ENCODE measurements at regions not wholly inside any gene's neighbourhood (a gene's known extent, or its start where the extent isn't known, plus 50 kb on each side); places are given as distances from the start of the nearest gene placed in this dataset.

GRCh38 chrX:150199181-150199580 lies 163.9 kb upstream of the MAMLD1 start:
- H3K4me2 ChIP-seq = no peak overlapping the region
- 66% methylated on average over 2 of the region's 5 CpGs for WGBS (ENCODE audit: low lambda C conversion rate)
- peaks cover 11% of the 10 kb centered on the region for H3F3A ChIP-seq (replicated peaks; ENCODE audit: insufficient read depth)
- peak overlapping the region in 1 of 2 experiments; percentile 84; a peak in 1 of 4 replicates for H3K27ac ChIP-seq (ENCODE audit: low read depth in 2 of 2, low read length in 1 of 2)
- no peak overlapping the region for H2AFZ ChIP-seq (ENCODE audit: low read depth)
- no peak for TF ChIP-seq PBX3 (IDR thresholded peaks at IDR 0.05)
- no peak for TF ChIP-seq USF1 (IDR thresholded peaks at IDR 0.05; ENCODE audit: borderline replicate concordance, low read depth)
- TF ChIP-seq SMC3 (IDR thresholded peaks at IDR 0.05; ENCODE audit: low read depth, low read length) = no peak
- ChIA-PET POLR2A (no interaction called here), CTCF (no interaction called here)
- no peaks in the 10 kb centered on the region for H3K9me2 ChIP-seq
- peaks cover 11 to 19% of the 10 kb centered on the region in 2 experiments; a peak in 3 of 4 replicates for H3K4me1 ChIP-seq (ENCODE audit: control insufficient read depth in 1 of 2, insufficient read depth in 2 of 2, low read depth in 1 of 2, low read length in 1 of 2)
- no peak overlapping the region for H3K4me3 ChIP-seq (ENCODE audit: low read depth in 2 of 2, low read length in 1 of 2)
- H3K79me2 ChIP-seq (ENCODE audit: insufficient read depth) = no peaks in the 10 kb centered on the region
- DNase-seq = no peak
- no peaks in the 10 kb centered on the region for H4K20me1 ChIP-seq (ENCODE audit: insufficient read depth)
- no peaks in the 10 kb centered on the region for H3K36me3 ChIP-seq (replicated peaks in 1 of 2; ENCODE audit: control insufficient read depth in 1 of 2, insufficient read depth in 2 of 2, low read length in 1 of 2)
- no peak overlapping the region for H3K9ac ChIP-seq
- H3K9me3 ChIP-seq = no peaks in the 10 kb centered on the region
- H3K27me3 ChIP-seq (ENCODE audit: insufficient read depth) = no peaks in the 10 kb centered on the region

- H3K9me2 ChIP-seq = no peaks in the 10 kb centered on the region
- H3K4me3 ChIP-seq (ENCODE audit: low read depth in 2 of 2, low read length in 1 of 2) = no peak overlapping the region
- H3K36me3 ChIP-seq (replicated peaks in 1 of 2; ENCODE audit: control insufficient read depth in 1 of 2, insufficient read depth in 2 of 2, low read length in 1 of 2) = no peaks in the 10 kb centered on the region
- H2AFZ ChIP-seq (ENCODE audit: low read depth) = no peak overlapping the region
- ChIA-PET POLR2A (no interaction called here), CTCF (no interaction called here)
- peak overlapping the region in 1 of 2 experiments; percentile 84; a peak in 2 of 4 replicates for H3K27ac ChIP-seq (ENCODE audit: low read depth in 2 of 2, low read length in 1 of 2)
- H3K27me3 ChIP-seq (ENCODE audit: insufficient read depth) = no peaks in the 10 kb centered on the region
- peak overlapping the region; percentile 71 for H3K4me2 ChIP-seq
- 34% methylated on average over 3 of the region's 3 CpGs for WGBS (ENCODE audit: low lambda C conversion rate)
- no peak for TF ChIP-seq EZH2phosphoT487 (IDR thresholded peaks at IDR 0.05; ENCODE audit: borderline replicate concordance, low read depth)
- TF ChIP-seq NFIC (IDR thresholded peaks at IDR 0.05; ENCODE audit: borderline replicate concordance) = peak; percentile 38; the same call in 1 of the 2 replicates
- no peak for DNase-seq
- peaks cover 11 to 19% of the 10 kb centered on the region in 2 experiments; a peak in 3 of 4 replicates for H3K4me1 ChIP-seq (ENCODE audit: control insufficient read depth in 1 of 2, insufficient read depth in 2 of 2, low read depth in 1 of 2, low read length in 1 of 2)
- H4K20me1 ChIP-seq (ENCODE audit: insufficient read depth) = no peaks in the 10 kb centered on the region
- no peak overlapping the region for H3K9ac ChIP-seq
- peaks cover 11% of the 10 kb centered on the region for H3F3A ChIP-seq (replicated peaks; ENCODE audit: insufficient read depth)
- no peaks in the 10 kb centered on the region for H3K9me3 ChIP-seq
- H3K79me2 ChIP-seq (ENCODE audit: insufficient read depth) = no peaks in the 10 kb centered on the region
Measured at GRCh38 chrX:150199803-150200202, 163.3 kb upstream of the MAMLD1 start.

- DNase-seq = no peak
- Histone ChIP-seq H3K79me2 (ENCODE audit: insufficient read depth) (no peaks in the 10 kb centered on the region), H2AFZ (ENCODE audit: low read depth) (no peak overlapping the region), H3K9me2 (no peaks in the 10 kb centered on the region), H3K4me1 (ENCODE audit: control insufficient read depth in 1 of 2, insufficient read depth in 2 of 2, low read depth in 1 of 2, low read length in 1 of 2) (peaks cover 11 to 19% of the 10 kb centered on the region in 2 experiments; a peak in 3 of 4 replicates), H3K27ac (ENCODE audit: low read depth in 2 of 2, low read length in 1 of 2) (peak overlapping the region; percentile 60 to 84; a peak in 3 of 4 replicates), H3K27me3 (ENCODE audit: insufficient read depth) (no peaks in the 10 kb centered on the region), H3K36me3 (replicated peaks in 1 of 2; ENCODE audit: control insufficient read depth in 1 of 2, insufficient read depth in 2 of 2, low read length in 1 of 2) (no peaks in the 10 kb centered on the region), H3K9ac (no peak overlapping the region), H3K9me3 (no peaks in the 10 kb centered on the region), H3F3A (replicated peaks; ENCODE audit: insufficient read depth) (peaks cover 11% of the 10 kb centered on the region), H3K4me3 (ENCODE audit: low read depth in 2 of 2, low read length in 1 of 2) (no peak overlapping the region), H4K20me1 (ENCODE audit: insufficient read depth) (no peaks in the 10 kb centered on the region), H3K4me2 (peak overlapping the region; percentile 71)
- POLR2A ChIA-PET = no interaction called here
- WGBS (ENCODE audit: low lambda C conversion rate) = 40% methylated on average over 1 of the region's 2 CpGs
- CTCF ChIA-PET = no interaction called here
- TF ChIP-seq CHD2 (IDR thresholded peaks at IDR 0.05; ENCODE audit: low read length, partially characterized antibody) (no peak), FOXM1 (IDR thresholded peaks at IDR 0.05; ENCODE audit: low read depth) (no peak), RCOR1 (IDR thresholded peaks at IDR 0.05; ENCODE audit: low read length) (no peak), REST (IDR thresholded peaks at IDR 0.05; ENCODE audit: low read depth, low read length) (no peak), IRF3 (IDR thresholded peaks at IDR 0.05; ENCODE audit: low read depth, low read length) (no peak), MAX (IDR thresholded peaks at IDR 0.05; ENCODE audit: low read depth) (no peak), GABPA (IDR thresholded peaks at IDR 0.05; ENCODE audit: low read depth) (no peak), TEAD4 (IDR thresholded peaks at IDR 0.05; ENCODE audit: borderline replicate concordance, insufficient read depth) (no peak), NFIC (IDR thresholded peaks at IDR 0.05; ENCODE audit: borderline replicate concordance) (no peak), ELF1 (IDR thresholded peaks at IDR 0.05) (no peak), SIN3A (IDR thresholded peaks at IDR 0.05; ENCODE audit: borderline replicate concordance, low read depth, low read length) (no peak)
Measured at GRCh38 chrX:150200361-150200760, 162.8 kb upstream of the MAMLD1 start.
